GM23248 (cell line): ENCODE measurements at regions not wholly inside any gene's neighbourhood (a gene's known extent, or its start where the extent isn't known, plus 50 kb on each side); places are given as distances from the start of the nearest gene placed in this dataset.
A peak's percentile ranks its signal among the peaks of the same experiment; 100 is the strongest.

Experiments
- DNase-seq: peaks from one replicate; pipeline ENCODE4 v3.0.0-alpha.2; 2015
- H2AFZ ChIP-seq: fragments of 200-600 bp; sonication (generic); 2 replicates; pipeline ENCODE4 v1.6.1; 2016; ENCODE audit warnings: antibody characterized with exemption
- H3F3A ChIP-seq: fragments of 200-600 bp; sonication (generic); 2 replicates; pipeline ENCODE4 v1.6.1; 2016; ENCODE audit warnings: mild to moderate bottlenecking, antibody characterized with exemption, mixed run types; ENCODE audit not compliant: insufficient read depth
- H3K27ac ChIP-seq: fragments of 200-600 bp; sonication (generic); 2 replicates; pipeline ENCODE4 v1.5.1; 2016; ENCODE audit warnings: mild to moderate bottlenecking
- H3K27me3 ChIP-seq: fragments of 200-600 bp; sonication (generic); replicated peaks from 2 replicates; pipeline ENCODE4 v1.6.1; 2016; ENCODE audit warnings: mild to moderate bottlenecking; ENCODE audit not compliant: insufficient read depth
- H3K36me3 ChIP-seq: fragments of 200-600 bp; sonication (generic); 2 replicates; pipeline ENCODE4 v1.6.1; 2016; ENCODE audit warnings: low read depth, mild to moderate bottlenecking
- H3K4me1 ChIP-seq: fragments of 200-600 bp; sonication (generic); 2 replicates; pipeline ENCODE4 v1.6.1; 2016; ENCODE audit warnings: mild to moderate bottlenecking; ENCODE audit not compliant: insufficient read depth
- H3K4me2 ChIP-seq: fragments of 200-600 bp; sonication (generic); one replicate; pipeline ENCODE4 v1.6.1; 2016; ENCODE audit warnings: mild to moderate bottlenecking; ENCODE audit not compliant: unreplicated experiment
- H3K4me3 ChIP-seq: fragments of 200-600 bp; sonication (generic); 2 replicates; pipeline ENCODE4 v1.5.1; 2016; ENCODE audit warnings: mild to moderate bottlenecking
- H3K79me2 ChIP-seq: fragments of 200-600 bp; sonication (generic); 2 replicates; pipeline ENCODE4 v1.6.1; 2016; ENCODE audit warnings: mild to moderate bottlenecking; ENCODE audit not compliant: insufficient read depth
- H3K9ac ChIP-seq: fragments of 200-600 bp; sonication (generic); 2 replicates; pipeline ENCODE4 v1.6.1; 2016; ENCODE audit warnings: mild to moderate bottlenecking
- H3K9me2 ChIP-seq: fragments of 200-600 bp; sonication (generic); 2 replicates; pipeline ENCODE4 v1.6.1; 2016; ENCODE audit warnings: mixed run types, mild to moderate bottlenecking, moderate library complexity; ENCODE audit not compliant: insufficient read depth
- H3K9me3 ChIP-seq: fragments of 200-600 bp; sonication (generic); one replicate; pipeline ENCODE4 v1.6.1; 2017; ENCODE audit warnings: low read depth
- H4K20me1 ChIP-seq: fragments of 200-600 bp; sonication (generic); 2 replicates; pipeline ENCODE4 v1.6.0; 2016; ENCODE audit not compliant: insufficient read depth
- EZH2 ChIP-seq: fragments of 200-600 bp; sonication (generic); IDR thresholded peaks from 2 replicates; pipeline ENCODE4 v1.6.1; 2018; ENCODE audit warnings: antibody characterized with exemption, mild to moderate bottlenecking; ENCODE audit not compliant: insufficient read depth, poor library complexity, severe bottlenecking
- EZH2phosphoT487 ChIP-seq: fragments of 200-600 bp; sonication (generic); IDR thresholded peaks from 2 replicates; pipeline ENCODE4 v1.6.1; 2018; ENCODE audit warnings: antibody characterized with exemption, moderate library complexity, mild to moderate bottlenecking, low read depth; ENCODE audit not compliant: insufficient read depth
- WGBS, 2 experiments: methylation state at CpG; one replicate each; pipeline ENCODE4 v1.1.6; 2015 to 2017; ENCODE audit warnings: low lambda C conversion rate in 2 of 2, low coverage in 1 of 2; ENCODE audit errors: missing lambda C conversion rate in 2 of 2; 5-methylcytosine and 5-hydroxymethylcytosine counted together
- in situ Hi-C: fragments of 300-500 bp; cut with MboI; formaldehyde crosslinking; loops from 2 replicates; pipeline ENCODE4 v1.15.0; 2020

DNA sequence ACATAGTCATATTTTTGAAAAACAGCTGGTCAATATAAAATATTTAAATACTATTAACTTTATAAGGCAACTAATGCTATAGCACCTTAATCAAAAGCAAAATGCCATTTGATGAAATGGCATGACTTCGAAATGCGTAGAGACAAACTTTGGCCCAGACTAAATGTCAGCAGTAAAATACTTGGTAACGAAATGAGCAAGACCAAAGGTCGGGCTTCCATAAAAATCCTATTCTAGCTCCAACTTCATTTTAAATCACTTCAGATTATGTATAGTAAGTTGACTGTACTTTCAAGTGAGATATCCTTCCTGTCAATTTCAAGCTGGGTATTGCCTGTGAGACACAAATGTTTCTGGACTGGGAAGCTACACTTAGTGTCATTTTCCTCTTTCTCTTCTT, 805.4 kb upstream of the ZNF608 start:
- Histone ChIP-seq H3K27me3 (no peaks in the 10 kb centered on the region; the same call in 1 of the 2 replicates), H3K9ac (no peak overlapping the region), H3K4me3 (no peak overlapping the region), H3K4me1 (peaks cover 12% of the 10 kb centered on the region; the same call in 1 of the 2 replicates), H3K79me2 (no peaks in the 10 kb centered on the region), H4K20me1 (no peaks in the 10 kb centered on the region), H3K27ac (no peak overlapping the region), H3K4me2 (no peak overlapping the region), H3K9me2 (no peaks in the 10 kb centered on the region), H3K36me3 (no peaks in the 10 kb centered on the region), H3K9me3 (no peaks in the 10 kb centered on the region), H2AFZ (no peak overlapping the region), H3F3A (no peaks in the 10 kb centered on the region)
- no peak for DNase-seq
- in situ Hi-C loops = no loop called here
- TF ChIP-seq EZH2 (no peak), EZH2phosphoT487 (no peak)
- WGBS, 2 experiments = 96% methylated on average over 4 of the region's 4 CpGs

DNA sequence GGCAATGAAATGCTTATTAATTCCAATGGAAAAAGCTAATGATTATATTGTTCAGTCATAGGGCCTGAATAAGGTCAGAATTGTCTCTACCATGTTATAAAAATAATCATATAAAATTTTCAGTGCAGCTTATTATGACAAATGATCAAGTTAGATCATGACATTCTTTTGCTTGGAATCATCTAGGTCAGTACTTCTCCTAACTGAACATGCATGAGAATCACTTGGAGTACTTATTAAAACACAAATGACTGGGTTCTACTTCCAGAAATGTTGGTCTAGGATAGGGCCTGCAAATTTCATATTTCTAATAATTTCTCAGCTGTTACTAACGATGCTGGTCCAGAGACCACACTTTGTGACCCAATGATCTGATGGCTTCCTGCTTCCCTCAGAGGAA, 806.0 kb upstream of the ZNF608 start:
- TF ChIP-seq EZH2phosphoT487 (no peak), EZH2 (no peak)
- Histone ChIP-seq H3K27me3 (no peaks in the 10 kb centered on the region; the same call in 1 of the 2 replicates), H3K27ac (no peak overlapping the region), H3K4me3 (no peak overlapping the region), H3K36me3 (no peaks in the 10 kb centered on the region), H3K9ac (no peak overlapping the region), H4K20me1 (no peaks in the 10 kb centered on the region), H3K9me2 (no peaks in the 10 kb centered on the region), H2AFZ (no peak overlapping the region), H3K9me3 (no peaks in the 10 kb centered on the region), H3K4me2 (no peak overlapping the region), H3K4me1 (peaks cover 12% of the 10 kb centered on the region; the same call in 1 of the 2 replicates), H3F3A (no peaks in the 10 kb centered on the region), H3K79me2 (no peaks in the 10 kb centered on the region)
- in situ Hi-C loops = no loop called here
- peak; percentile 37 for DNase-seq
- WGBS, 2 experiments = 60 to 61% methylated on average over 1 of the region's 1 CpG

DNA sequence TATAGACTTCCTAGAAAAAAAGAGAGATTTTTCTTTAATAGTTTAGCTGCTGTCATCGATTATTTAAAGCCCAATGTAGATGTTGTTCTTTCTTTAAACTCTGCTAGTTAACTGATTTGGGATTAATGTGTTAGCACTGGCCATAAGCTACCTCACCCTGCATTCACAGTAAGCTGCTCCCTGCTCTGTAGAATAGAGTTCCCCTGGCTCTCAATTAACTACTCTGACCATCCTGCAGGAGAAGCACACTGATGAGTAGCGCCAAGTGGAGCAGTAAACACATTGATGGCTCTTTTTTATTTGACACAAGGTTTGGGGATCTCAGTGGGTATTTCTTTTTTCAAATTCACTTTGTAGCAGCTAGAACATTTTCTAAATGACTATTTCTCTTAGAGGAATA, 807.9 kb upstream of the ZNF608 start:
- Histone ChIP-seq H3K9me2 (no peaks in the 10 kb centered on the region), H3K27ac (no peak overlapping the region), H3K9ac (no peak overlapping the region), H3K9me3 (no peaks in the 10 kb centered on the region), H3K4me3 (no peak overlapping the region), H3K36me3 (no peaks in the 10 kb centered on the region), H2AFZ (no peak overlapping the region), H3K4me1 (peaks cover 19% of the 10 kb centered on the region), H3K4me2 (no peak overlapping the region), H3K27me3 (no peaks in the 10 kb centered on the region; the same call in 1 of the 2 replicates), H3F3A (peaks cover 2% of the 10 kb centered on the region), H4K20me1 (no peaks in the 10 kb centered on the region), H3K79me2 (no peaks in the 10 kb centered on the region)
- TF ChIP-seq EZH2phosphoT487 (no peak), EZH2 (no peak)
- 97 to 100% methylated on average over 2 of the region's 2 CpGs for WGBS, 2 experiments
- in situ Hi-C loops = no loop called here
- no peak for DNase-seq

DNA sequence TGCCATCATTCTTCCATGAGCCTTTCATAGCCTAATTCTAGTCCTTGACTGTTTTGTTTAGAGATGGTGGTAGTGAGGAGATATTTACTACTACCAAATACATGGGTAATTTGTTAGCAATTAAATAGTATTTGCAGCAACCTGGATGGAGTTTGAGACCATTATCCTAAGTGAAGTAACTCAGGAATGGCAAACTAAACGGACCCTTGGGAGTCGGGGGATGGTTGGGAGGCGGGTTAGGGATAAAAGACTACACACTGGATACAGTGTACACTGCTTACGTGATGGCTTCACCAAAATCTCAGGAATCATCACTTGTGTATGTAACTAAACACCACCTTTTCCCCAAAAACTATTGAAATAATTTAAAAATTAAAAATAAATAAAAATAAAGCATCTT, 809.2 kb upstream of the ZNF608 start:
- no peaks in the 10 kb centered on the region for H3K79me2 ChIP-seq
- DNase-seq = no peak
- H3K4me3 ChIP-seq = no peak overlapping the region
- in situ Hi-C loops = no loop called here
- H3K9ac ChIP-seq = no peak overlapping the region
- no peak overlapping the region for H2AFZ ChIP-seq
- no peaks in the 10 kb centered on the region for H3K9me3 ChIP-seq
- no peak overlapping the region for H3K27ac ChIP-seq
- 91 to 95% methylated on average over 4 of the region's 4 CpGs for WGBS, 2 experiments
- no peaks in the 10 kb centered on the region for H3K9me2 ChIP-seq
- no peaks in the 10 kb centered on the region for H3K36me3 ChIP-seq
- H3K27me3 ChIP-seq = no peaks in the 10 kb centered on the region; the same call in 1 of the 2 replicates
- peaks cover 13% of the 10 kb centered on the region for H3F3A ChIP-seq
- no peaks in the 10 kb centered on the region for H4K20me1 ChIP-seq
- TF ChIP-seq EZH2 (no peak), EZH2phosphoT487 (no peak)
- no peak overlapping the region for H3K4me2 ChIP-seq
- H3K4me1 ChIP-seq = peaks cover 17% of the 10 kb centered on the region

DNA sequence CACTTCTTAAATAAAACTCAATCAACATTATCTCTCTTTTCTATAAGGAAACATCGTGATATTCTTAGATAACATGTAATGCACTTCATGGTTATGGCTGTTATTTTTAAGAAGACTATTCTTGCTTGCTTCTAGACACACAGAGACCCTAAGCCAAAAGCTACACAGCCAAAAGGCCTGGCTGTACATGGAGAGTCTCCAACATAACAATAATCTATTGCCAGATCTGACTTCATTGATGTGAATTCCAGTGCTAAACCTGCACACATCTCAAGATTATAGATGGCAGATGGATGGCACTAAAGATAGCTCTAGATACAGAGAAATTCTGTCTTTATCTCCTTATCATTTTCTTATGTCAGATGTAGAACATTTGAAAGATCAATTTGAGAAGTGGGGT, 811.6 kb upstream of the ZNF608 start:
- Histone ChIP-seq H4K20me1 (no peaks in the 10 kb centered on the region), H3K4me3 (no peak overlapping the region), H3K36me3 (no peaks in the 10 kb centered on the region), H3F3A (peaks cover 22% of the 10 kb centered on the region), H3K9ac (no peak overlapping the region), H3K27me3 (no peaks in the 10 kb centered on the region; the same call in 1 of the 2 replicates), H3K79me2 (no peaks in the 10 kb centered on the region), H2AFZ (no peak overlapping the region), H3K4me2 (no peak overlapping the region), H3K9me2 (no peaks in the 10 kb centered on the region), H3K4me1 (peaks cover 18% of the 10 kb centered on the region), H3K9me3 (no peaks in the 10 kb centered on the region), H3K27ac (no peak overlapping the region)
- TF ChIP-seq EZH2phosphoT487 (no peak), EZH2 (no peak)
- in situ Hi-C loops = no loop called here
- WGBS, 2 experiments = 89 to 97% methylated on average over 1 of the region's 1 CpG
- no peak for DNase-seq
